K562 (cell line): ENCODE measurements at regions not wholly inside any gene's neighbourhood (a gene's known extent, or its start where the extent isn't known, plus 50 kb on each side); places are given as distances from the start of the nearest gene placed in this dataset.

Experiments used
- CBFB ChIP-seq: sonication (generic); formaldehyde crosslinking; IDR thresholded peaks from 2 replicates; pipeline ENCODE4 v1.4.0; 2020; ENCODE audit warnings: mild to moderate bottlenecking, missing genetic modification reagents
- SMARCA5 ChIP-seq: fragments of 450-650 bp; IDR thresholded peaks from 2 replicates; pipeline ENCODE4 v1.6.1; 2016
- SMC3 ChIP-seq: conservative IDR thresholded peaks from 2 replicates; pipeline ENCODE4 v1.6.1; 2011; ENCODE audit warnings: low read depth, low read length, improper control_type of control experiment; ENCODE audit not compliant: insufficient read depth
- TF ChIP-seq, protein P1 (sequence below): sonication (generic); formaldehyde crosslinking; IDR thresholded peaks from 2 replicates; pipeline ENCODE4 v1.5.0; 2020; ENCODE audit warnings: missing genetic modification reagents
- TF ChIP-seq, protein P2 (sequence below), 3 experiments: IDR thresholded peaks in 2 of 3; conservative IDR thresholded peaks in 1 of 3; 2 replicates each; pipeline ENCODE4 v1.5.1; 2011 to 2012; ENCODE audit warnings: low read length in 3 of 3, mild to moderate bottlenecking in 3 of 3, control low read depth in 2 of 3, improper control_type of control experiment in 1 of 3, inconsistent platforms in 1 of 3, low read depth in 1 of 3, mixed read lengths in 1 of 3, moderate library complexity in 1 of 3; ENCODE audit not compliant: insufficient read depth in 2 of 3
- TF ChIP-seq, protein P3 (sequence below), 3 experiments: fragments of 200-800 bp in 1 of 3; sonication (Bioruptor generic) in 1 of 3; sonication (generic) in 1 of 3; formaldehyde crosslinking in 1 of 3; IDR thresholded peaks; 2 replicates each; pipeline versions ENCODE4 v1.6.1 to v1.8.0; 2016 to 2022; ENCODE audit warnings: mild to moderate bottlenecking in 2 of 3, missing compliant biosample characterization in 2 of 3, missing genetic modification characterization in 2 of 3, missing genetic modification reagents in 1 of 3
- TF ChIP-seq, protein P4 (sequence below): fragments of 450-650 bp; formaldehyde crosslinking; IDR thresholded peaks from 2 replicates; pipeline ENCODE4 v1.4.0; 2020; ENCODE audit warnings: mild to moderate bottlenecking, moderate library complexity

DNA sequence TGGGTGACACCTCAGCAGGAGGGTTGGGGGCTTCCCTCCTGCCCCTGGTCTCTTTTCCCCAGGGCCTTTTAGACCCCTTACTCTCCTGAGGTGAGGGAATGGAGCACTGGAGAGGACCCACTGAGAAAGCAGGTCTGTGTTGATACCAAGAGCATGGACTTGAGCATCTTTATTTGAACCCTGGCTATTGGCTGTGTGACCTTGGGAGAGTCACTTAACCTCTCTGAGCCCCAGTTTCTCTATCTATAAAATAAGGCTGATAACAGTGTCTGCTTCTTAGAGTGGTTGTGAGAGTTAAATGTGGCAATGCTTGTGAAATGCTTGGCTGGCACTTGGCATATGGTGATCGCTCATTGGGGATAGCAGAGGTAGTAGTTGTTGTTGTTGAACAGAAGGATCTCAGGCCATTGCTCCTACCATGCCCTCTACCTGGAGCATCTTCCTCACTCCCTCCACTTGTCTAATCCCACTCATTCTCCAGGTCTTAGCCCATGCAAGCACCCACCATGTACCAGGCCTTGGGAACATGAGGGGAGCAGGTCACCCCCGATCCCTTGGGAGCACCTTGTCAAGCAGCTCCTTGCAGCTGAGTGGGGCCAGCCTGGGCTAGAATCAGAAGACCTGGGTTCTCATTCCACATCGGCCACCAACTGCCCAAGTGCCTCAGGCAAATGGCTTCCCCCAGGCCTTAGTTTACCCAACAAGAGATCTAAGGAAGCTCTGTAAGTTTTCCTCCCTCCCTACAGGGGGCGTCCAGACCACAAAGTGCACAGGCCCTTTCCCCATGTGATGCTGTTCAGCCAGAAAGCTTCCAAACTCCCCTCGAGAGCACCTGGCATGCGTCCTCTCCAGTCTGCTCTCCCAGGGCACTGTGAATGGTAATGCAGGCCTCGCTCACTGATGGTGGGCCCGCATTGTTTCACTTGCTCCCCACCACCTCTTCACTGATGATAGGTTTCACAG, 96.7 kb downstream of the LSM3 start (continued):
- TF ChIP-seq, protein P1, sequence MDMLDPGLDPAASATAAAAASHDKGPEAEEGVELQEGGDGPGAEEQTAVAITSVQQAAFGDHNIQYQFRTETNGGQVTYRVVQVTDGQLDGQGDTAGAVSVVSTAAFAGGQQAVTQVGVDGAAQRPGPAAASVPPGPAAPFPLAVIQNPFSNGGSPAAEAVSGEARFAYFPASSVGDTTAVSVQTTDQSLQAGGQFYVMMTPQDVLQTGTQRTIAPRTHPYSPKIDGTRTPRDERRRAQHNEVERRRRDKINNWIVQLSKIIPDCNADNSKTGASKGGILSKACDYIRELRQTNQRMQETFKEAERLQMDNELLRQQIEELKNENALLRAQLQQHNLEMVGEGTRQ, result peak; percentile 49; the same call in 1 of the 2 replicates
- TF ChIP-seq, protein P2, sequence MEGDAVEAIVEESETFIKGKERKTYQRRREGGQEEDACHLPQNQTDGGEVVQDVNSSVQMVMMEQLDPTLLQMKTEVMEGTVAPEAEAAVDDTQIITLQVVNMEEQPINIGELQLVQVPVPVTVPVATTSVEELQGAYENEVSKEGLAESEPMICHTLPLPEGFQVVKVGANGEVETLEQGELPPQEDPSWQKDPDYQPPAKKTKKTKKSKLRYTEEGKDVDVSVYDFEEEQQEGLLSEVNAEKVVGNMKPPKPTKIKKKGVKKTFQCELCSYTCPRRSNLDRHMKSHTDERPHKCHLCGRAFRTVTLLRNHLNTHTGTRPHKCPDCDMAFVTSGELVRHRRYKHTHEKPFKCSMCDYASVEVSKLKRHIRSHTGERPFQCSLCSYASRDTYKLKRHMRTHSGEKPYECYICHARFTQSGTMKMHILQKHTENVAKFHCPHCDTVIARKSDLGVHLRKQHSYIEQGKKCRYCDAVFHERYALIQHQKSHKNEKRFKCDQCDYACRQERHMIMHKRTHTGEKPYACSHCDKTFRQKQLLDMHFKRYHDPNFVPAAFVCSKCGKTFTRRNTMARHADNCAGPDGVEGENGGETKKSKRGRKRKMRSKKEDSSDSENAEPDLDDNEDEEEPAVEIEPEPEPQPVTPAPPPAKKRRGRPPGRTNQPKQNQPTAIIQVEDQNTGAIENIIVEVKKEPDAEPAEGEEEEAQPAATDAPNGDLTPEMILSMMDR (IDR thresholded peaks at IDR 0.05 in 2 of 3, conservative IDR thresholded peaks at IDR 0.05 in 1 of 3; ENCODE audit: insufficient read depth in 2 of 3, low read depth in 1 of 3, low read length in 3 of 3), result peak; percentile 60 to 78 (median 67)
- TF ChIP-seq, protein P3, sequence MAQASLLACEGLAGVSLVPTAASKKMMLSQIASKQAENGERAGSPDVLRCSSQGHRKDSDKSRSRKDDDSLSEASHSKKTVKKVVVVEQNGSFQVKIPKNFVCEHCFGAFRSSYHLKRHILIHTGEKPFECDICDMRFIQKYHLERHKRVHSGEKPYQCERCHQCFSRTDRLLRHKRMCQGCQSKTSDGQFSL (CRISPR knock-in tag; IDR thresholded peaks at IDR 0.05), result peak; percentile 83
- TF ChIP-seq, protein P3 (tag; IDR thresholded peaks at IDR 0.05), result no peak
- 0 out of 2 replicates have a peak, but pooled peaks have one; percentile 58 for TF ChIP-seq CBFB (CRISPR knock-in tag)
- TF ChIP-seq SMC3, result peak; percentile 33; the same call in 1 of the 2 replicates
- peak; percentile 97 for TF ChIP-seq SMARCA5
- TF ChIP-seq, protein P4, sequence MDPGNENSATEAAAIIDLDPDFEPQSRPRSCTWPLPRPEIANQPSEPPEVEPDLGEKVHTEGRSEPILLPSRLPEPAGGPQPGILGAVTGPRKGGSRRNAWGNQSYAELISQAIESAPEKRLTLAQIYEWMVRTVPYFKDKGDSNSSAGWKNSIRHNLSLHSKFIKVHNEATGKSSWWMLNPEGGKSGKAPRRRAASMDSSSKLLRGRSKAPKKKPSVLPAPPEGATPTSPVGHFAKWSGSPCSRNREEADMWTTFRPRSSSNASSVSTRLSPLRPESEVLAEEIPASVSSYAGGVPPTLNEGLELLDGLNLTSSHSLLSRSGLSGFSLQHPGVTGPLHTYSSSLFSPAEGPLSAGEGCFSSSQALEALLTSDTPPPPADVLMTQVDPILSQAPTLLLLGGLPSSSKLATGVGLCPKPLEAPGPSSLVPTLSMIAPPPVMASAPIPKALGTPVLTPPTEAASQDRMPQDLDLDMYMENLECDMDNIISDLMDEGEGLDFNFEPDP, result no peak
